ENCODE measurements at regions not wholly inside any gene's neighbourhood (a gene's known extent, or its start where the extent isn't known, plus 50 kb on each side); places are given as distances from the start of the nearest gene placed in this dataset.

DNA sequence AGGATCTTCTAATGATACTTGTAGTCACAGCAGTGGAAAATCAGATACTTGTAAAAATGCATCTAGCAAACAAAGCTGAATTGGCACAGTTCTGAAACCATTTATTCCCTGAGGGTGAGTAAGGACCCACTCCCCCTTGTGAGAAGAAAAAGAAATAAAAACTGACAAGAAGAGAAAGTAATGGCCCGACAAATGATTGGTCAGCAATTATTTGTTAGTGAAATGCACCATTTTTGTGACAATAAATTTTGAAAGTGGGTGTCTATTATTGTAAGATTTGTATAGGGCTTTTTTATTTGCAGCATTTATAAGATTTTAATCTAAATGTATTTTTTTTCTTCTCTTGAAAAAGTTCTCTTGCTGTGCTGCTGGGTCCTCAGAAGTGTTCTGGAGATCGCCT is 600.8 kb downstream of the STK39 start:
- TF ChIP-seq, protein P1, sequence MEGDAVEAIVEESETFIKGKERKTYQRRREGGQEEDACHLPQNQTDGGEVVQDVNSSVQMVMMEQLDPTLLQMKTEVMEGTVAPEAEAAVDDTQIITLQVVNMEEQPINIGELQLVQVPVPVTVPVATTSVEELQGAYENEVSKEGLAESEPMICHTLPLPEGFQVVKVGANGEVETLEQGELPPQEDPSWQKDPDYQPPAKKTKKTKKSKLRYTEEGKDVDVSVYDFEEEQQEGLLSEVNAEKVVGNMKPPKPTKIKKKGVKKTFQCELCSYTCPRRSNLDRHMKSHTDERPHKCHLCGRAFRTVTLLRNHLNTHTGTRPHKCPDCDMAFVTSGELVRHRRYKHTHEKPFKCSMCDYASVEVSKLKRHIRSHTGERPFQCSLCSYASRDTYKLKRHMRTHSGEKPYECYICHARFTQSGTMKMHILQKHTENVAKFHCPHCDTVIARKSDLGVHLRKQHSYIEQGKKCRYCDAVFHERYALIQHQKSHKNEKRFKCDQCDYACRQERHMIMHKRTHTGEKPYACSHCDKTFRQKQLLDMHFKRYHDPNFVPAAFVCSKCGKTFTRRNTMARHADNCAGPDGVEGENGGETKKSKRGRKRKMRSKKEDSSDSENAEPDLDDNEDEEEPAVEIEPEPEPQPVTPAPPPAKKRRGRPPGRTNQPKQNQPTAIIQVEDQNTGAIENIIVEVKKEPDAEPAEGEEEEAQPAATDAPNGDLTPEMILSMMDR (IDR thresholded peaks at IDR 0.05): no peak
- TF ChIP-seq SIN3A (IDR thresholded peaks at IDR 0.05; ENCODE audit: borderline replicate concordance, insufficient read depth, low read depth, low read length) (no peak), POLR2AphosphoS5 (IDR thresholded peaks at IDR 0.05; ENCODE audit: low read depth, low read length) (no peak)
